Adrenal gland (tissue), 5 donors: ENCODE measurements at regions not wholly inside any gene's neighbourhood (a gene's known extent, or its start where the extent isn't known, plus 50 kb on each side); places are given as distances from the start of the nearest gene placed in this dataset.

Experiments used
- CTCF ChIP-seq, 6 experiments: fragments of 450-650 bp in 4 of 6; fragments of 200-600 bp in 2 of 6; sonication (generic) in 1 of 6; IDR thresholded peaks; 1 replicate in 5 of 6; 2 replicates in 1 of 6; pipeline versions ENCODE4 v1.5.1 to v1.8.0; 2016 to 2021; ENCODE audit warnings: antibody characterized with exemption in 6 of 6, mild to moderate bottlenecking in 2 of 6, moderate library complexity in 1 of 6
- POLR2A ChIP-seq, 2 donors: fragments of 450-650 bp; IDR thresholded peaks; one replicate each; pipeline ENCODE4 v1.6.1; 2017; ENCODE audit warnings: antibody characterized with exemption in 2 of 2, mild to moderate bottlenecking in 2 of 2, moderate library complexity in 1 of 2
- donor health status: DM: no; HTN: no; CAD: no.

GRCh38 chr2:898319-898718 lies 52.3 kb upstream of the SNTG2 start:
- no peak for TF ChIP-seq POLR2A (IDR thresholded peaks at IDR 0.05)
- TF ChIP-seq CTCF (IDR thresholded peaks at IDR 0.05), result peak in 4 of 6 experiments; percentile 30 to 41 (median 37)
